ENCODE measurements at regions not wholly inside any gene's neighbourhood (a gene's known extent, or its start where the extent isn't known, plus 50 kb on each side); places are given as distances from the start of the nearest gene placed in this dataset.
"Not testable (repeated sequence)": the region's sequence is repeated elsewhere in the genome, so short reads cannot be mapped to it uniquely, and the experiment has no call there.

DNA sequence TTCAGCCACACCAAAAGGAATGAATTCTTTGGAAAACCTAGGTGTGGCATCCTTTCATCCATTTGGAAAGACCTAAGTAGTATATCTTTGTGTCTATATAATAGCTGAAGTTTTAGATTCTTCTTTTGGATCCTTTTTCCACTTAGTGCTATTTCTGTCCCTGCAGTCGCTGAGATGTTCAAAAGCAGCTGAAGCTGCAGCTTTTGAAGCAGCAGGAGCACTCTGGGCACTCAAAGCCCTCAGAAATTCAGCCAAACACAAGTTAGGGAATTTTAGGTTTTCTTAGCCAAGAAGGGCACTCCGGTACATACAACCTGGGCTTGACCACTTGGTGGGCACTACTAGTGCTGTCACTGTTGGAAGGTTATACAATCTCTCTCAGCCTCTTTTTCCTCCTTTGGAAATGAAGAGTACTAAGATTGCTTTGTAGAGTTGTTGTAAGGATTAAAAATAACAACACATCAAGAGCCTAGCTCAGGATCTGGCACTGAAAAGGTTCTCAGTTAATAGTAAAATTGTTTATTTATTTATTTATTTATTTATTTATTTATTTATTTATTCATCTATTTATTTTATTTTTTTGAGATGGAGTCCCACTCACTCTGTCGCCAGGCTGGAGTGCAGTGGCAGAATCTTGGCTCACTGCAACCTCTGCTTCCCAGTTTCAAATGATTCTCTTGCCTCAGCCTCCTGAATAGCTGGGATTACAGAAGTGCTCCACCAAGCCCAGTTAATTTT, 71.9 kb upstream of the SLC22A16 start:
- Histone ChIP-seq H3K9me3 (ENCODE audit: control insufficient read depth, low read length) (no peaks in the 10 kb centered on the region), H3K36me3 (ENCODE audit: control insufficient read depth, insufficient read depth, low read length) (no peaks in the 10 kb centered on the region), H3K4me3 (ENCODE audit: insufficient read depth, low read depth, low read length, poor library complexity, severe bottlenecking) (no peak overlapping the region), H3K27me3 (replicated peaks; ENCODE audit: control insufficient read depth, insufficient read depth, low read length, poor library complexity, severe bottlenecking) (no peaks in the 10 kb centered on the region), H3K4me1 (ENCODE audit: control insufficient read depth, insufficient read depth, low read length, poor library complexity, severe bottlenecking) (peaks cover 4% of the 10 kb centered on the region), H3K27ac (ENCODE audit: insufficient read depth, low read length, poor library complexity, severe bottlenecking) (no peak overlapping the region)
- no peak for DNase-seq

DNA sequence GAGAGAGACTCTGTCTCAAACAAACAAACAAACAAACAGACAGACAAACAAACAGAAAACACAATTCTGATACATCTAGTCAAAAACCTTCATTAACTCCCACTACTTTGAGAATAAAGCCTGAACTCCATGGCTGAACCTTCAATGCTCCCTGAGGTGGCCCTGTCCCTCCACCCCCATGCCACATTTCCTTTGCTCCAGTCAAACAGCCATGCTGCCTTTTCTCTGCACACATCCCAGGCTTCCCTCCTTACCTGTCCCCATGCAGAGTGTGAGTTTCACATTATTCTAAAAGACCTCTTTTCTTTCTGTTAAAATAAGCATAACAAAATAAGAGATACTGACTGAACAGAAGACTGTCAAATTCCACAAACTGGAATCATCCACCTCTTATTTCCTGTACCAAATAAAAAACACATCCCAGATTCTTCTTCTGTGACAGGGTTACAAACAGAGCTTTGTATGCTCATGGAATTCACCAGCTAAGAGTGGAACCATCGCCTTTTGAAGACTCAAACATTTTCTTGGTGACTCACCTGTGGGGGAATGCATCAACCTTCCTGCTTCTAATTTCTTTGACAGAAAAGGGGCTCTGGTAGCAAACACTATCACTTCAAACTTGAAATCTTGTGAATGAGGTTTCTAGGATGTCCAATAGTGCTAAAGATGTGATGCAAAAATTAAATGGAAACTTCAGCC, 71.0 kb upstream of the SLC22A16 start:
- Histone ChIP-seq H3K9me3 (ENCODE audit: control insufficient read depth, low read length) (no peaks in the 10 kb centered on the region), H3K27ac (ENCODE audit: insufficient read depth, low read length, poor library complexity, severe bottlenecking) (no peak overlapping the region), H3K27me3 (replicated peaks; ENCODE audit: control insufficient read depth, insufficient read depth, low read length, poor library complexity, severe bottlenecking) (no peaks in the 10 kb centered on the region), H3K4me1 (ENCODE audit: control insufficient read depth, insufficient read depth, low read length, poor library complexity, severe bottlenecking) (peaks cover 4% of the 10 kb centered on the region), H3K4me3 (ENCODE audit: insufficient read depth, low read depth, low read length, poor library complexity, severe bottlenecking) (no peak overlapping the region), H3K36me3 (ENCODE audit: control insufficient read depth, insufficient read depth, low read length) (no peaks in the 10 kb centered on the region)
- DNase-seq, result no peak

DNA sequence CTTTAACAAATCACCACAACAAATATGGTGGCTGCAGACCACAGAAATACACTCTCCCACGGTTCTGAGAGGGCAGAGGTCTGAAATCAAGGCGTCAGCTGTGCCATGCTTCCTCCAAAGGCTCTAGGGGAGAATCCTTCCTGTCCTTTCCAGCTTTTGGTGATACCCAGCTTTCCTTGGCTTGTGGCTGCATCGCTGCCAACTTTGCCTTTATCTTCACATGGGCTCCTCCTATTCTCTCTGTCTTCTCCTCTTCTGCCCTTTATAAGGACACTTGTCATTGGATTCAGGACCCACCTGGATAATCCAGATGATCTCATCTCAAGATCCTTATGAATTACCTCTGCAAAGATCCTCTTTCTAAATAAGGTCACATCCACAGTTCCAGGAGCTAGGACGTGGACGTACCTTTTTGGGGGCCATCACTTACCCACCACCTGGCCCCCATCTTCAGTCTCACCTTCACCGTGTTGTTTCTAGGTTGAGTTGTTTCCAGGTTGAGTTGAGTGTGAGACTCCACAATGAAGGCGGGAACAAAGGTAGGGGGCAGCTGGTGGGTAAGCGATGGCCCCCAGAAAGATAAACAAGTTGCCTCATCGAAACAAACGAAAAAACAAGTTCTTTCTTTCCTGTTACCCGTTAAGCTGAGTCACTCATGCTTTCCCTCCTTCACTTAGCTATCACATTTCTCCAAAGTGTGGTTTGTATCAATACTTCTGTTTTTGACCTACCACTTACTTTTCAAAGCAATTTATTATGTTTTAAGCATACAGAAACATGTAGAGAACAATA, 68.9 kb upstream of the SLC22A16 start:
- DNase-seq, result no peak
- no peaks in the 10 kb centered on the region for H3K9me3 ChIP-seq (ENCODE audit: control insufficient read depth, low read length)
- H3K27ac ChIP-seq (ENCODE audit: insufficient read depth, low read length, poor library complexity, severe bottlenecking), result no peak overlapping the region
- H3K36me3 ChIP-seq (ENCODE audit: control insufficient read depth, insufficient read depth, low read length), result no peaks in the 10 kb centered on the region
- H3K27me3 ChIP-seq (replicated peaks; ENCODE audit: control insufficient read depth, insufficient read depth, low read length, poor library complexity, severe bottlenecking), result no peaks in the 10 kb centered on the region
- no peak overlapping the region for H3K4me3 ChIP-seq (ENCODE audit: insufficient read depth, low read depth, low read length, poor library complexity, severe bottlenecking)
- peaks cover 4% of the 10 kb centered on the region for H3K4me1 ChIP-seq (ENCODE audit: control insufficient read depth, insufficient read depth, low read length, poor library complexity, severe bottlenecking)

DNA sequence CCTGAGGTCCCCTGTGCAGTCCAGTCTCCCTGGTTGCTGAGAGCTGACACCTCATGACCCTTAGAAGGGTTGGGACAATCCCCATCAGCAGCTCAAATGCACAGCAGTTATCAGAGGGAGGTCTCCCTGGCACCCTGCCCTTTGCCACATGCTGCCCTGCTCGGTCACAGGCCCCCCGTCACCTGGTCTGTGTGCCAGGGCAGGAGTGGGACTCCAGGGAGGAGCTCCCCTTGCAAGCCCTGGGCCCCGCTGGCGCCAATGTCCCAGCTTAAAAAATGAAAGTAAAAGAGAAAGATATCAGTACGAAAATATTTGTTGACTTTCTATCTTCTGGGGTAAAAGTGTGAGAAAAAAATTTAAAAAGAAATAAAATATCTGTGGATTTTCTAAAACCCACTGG, 68.1 kb upstream of the SLC22A16 start:
- no peaks in the 10 kb centered on the region for H3K27me3 ChIP-seq (replicated peaks; ENCODE audit: control insufficient read depth, insufficient read depth, low read length, poor library complexity, severe bottlenecking)
- H3K4me1 ChIP-seq (ENCODE audit: control insufficient read depth, insufficient read depth, low read length, poor library complexity, severe bottlenecking), result peaks cover 4% of the 10 kb centered on the region
- no peaks in the 10 kb centered on the region for H3K36me3 ChIP-seq (ENCODE audit: control insufficient read depth, insufficient read depth, low read length)
- no peak overlapping the region for H3K27ac ChIP-seq (ENCODE audit: insufficient read depth, low read length, poor library complexity, severe bottlenecking)
- no peak for DNase-seq
- H3K9me3 ChIP-seq (ENCODE audit: control insufficient read depth, low read length), result no peaks in the 10 kb centered on the region
- peak overlapping the region; percentile 22 for H3K4me3 ChIP-seq (ENCODE audit: insufficient read depth, low read depth, low read length, poor library complexity, severe bottlenecking)

DNA sequence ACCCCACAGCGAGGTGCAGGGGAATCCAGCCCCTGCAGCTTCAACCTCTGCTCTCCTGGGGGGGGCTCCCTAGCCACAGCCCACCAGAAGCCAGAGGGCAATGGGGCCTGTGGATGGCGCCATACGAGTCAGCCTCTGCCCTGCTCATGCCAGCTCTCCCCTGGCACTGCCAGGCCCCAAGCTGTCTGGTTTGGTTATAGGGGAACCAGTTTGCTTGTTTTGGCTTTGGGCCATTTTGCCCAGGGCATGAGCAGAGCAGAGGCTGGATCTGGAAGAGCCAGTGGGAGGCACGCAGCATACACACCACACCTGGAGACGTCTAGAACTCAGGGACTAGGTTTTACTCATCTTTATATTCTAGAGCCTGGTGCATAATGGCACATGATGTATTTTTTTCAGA, 66.7 kb upstream of the SLC22A16 start:
- DNase-seq, result no peak
- no peak overlapping the region for H3K27ac ChIP-seq (ENCODE audit: insufficient read depth, low read length, poor library complexity, severe bottlenecking)
- H3K9me3 ChIP-seq (ENCODE audit: control insufficient read depth, low read length), result no peaks in the 10 kb centered on the region
- no peak overlapping the region for H3K4me3 ChIP-seq (ENCODE audit: insufficient read depth, low read depth, low read length, poor library complexity, severe bottlenecking)
- no peaks in the 10 kb centered on the region for H3K27me3 ChIP-seq (replicated peaks; ENCODE audit: control insufficient read depth, insufficient read depth, low read length, poor library complexity, severe bottlenecking)
- H3K4me1 ChIP-seq (ENCODE audit: control insufficient read depth, insufficient read depth, low read length, poor library complexity, severe bottlenecking), result peaks cover 4% of the 10 kb centered on the region
- no peaks in the 10 kb centered on the region for H3K36me3 ChIP-seq (ENCODE audit: control insufficient read depth, insufficient read depth, low read length)

DNA sequence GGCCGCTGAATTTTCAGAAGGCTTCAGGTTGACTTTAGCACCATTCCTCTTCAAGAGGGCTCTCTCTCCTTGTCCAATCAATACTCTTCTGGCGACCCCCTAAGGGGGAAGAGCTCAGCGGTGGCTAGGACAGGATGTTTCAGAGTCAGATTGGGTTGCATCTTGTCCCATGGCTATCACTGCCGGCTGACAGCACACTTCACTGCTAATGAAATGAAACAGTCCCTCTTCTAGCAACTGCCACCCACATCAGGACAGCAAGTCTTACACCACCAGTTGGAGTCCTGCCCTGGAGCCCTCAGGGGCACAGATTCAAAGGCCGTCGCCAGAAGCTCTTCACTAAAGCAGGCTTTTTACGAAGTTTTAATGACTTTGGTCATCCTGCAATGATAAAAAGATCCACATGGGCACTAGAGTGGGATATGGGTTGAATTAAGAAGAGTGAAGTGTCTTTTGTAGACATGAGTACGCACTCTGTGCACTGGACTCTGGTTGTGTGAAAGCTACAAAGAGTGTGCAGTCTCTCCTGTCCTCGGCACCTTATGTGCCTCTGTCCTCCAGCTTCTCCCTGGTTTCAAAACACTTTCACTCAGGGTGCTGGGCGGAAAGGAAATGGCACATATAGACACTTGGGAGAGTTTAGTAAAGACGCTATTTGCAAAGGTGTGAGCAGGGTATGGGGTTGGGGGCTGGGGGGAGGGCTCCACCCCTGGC, 66.1 kb upstream of the SLC22A16 start:
- Histone ChIP-seq H3K4me1 (ENCODE audit: control insufficient read depth, insufficient read depth, low read length, poor library complexity, severe bottlenecking) (peaks cover 4% of the 10 kb centered on the region), H3K36me3 (ENCODE audit: control insufficient read depth, insufficient read depth, low read length) (no peaks in the 10 kb centered on the region), H3K27me3 (replicated peaks; ENCODE audit: control insufficient read depth, insufficient read depth, low read length, poor library complexity, severe bottlenecking) (no peaks in the 10 kb centered on the region), H3K4me3 (ENCODE audit: insufficient read depth, low read depth, low read length, poor library complexity, severe bottlenecking) (no peak overlapping the region), H3K9me3 (ENCODE audit: control insufficient read depth, low read length) (no peaks in the 10 kb centered on the region), H3K27ac (ENCODE audit: insufficient read depth, low read length, poor library complexity, severe bottlenecking) (no peak overlapping the region)
- no peak for DNase-seq

DNA sequence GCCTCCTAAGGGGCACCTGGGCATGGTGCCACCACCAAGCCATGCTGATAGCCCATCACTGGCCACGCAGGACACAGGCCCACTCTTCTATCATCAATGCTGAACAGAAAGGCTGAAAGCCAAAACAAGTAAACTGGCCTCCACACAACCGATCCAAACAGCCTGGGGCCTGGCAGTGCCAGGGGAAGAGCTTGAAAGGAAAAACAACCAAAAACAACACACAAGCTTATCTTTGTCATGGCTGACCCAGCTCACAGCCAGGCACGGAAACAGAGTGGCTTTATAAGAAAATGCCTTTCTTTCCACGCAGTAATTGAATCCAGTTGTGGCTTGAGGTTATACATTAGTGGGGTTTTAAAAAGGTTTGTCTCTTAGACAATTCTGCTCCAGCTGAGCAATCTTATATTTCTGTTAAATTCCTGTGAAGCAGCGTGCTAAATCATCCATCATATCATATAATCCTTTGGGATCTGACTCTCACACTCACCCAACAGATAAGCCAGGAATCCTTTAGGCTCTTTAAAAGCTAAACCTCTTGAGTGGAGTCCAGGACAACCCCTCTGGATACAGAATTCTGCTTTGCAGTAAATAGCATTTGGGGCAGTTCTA, 65.4 kb upstream of the SLC22A16 start:
- DNase-seq, result no peak
- H3K27ac ChIP-seq (ENCODE audit: insufficient read depth, low read length, poor library complexity, severe bottlenecking), result no peak overlapping the region
- H3K4me3 ChIP-seq (ENCODE audit: insufficient read depth, low read depth, low read length, poor library complexity, severe bottlenecking), result no peak overlapping the region
- no peaks in the 10 kb centered on the region for H3K9me3 ChIP-seq (ENCODE audit: control insufficient read depth, low read length)
- H3K4me1 ChIP-seq (ENCODE audit: control insufficient read depth, insufficient read depth, low read length, poor library complexity, severe bottlenecking), result peaks cover 4% of the 10 kb centered on the region
- H3K27me3 ChIP-seq (replicated peaks; ENCODE audit: control insufficient read depth, insufficient read depth, low read length, poor library complexity, severe bottlenecking), result no peaks in the 10 kb centered on the region
- no peaks in the 10 kb centered on the region for H3K36me3 ChIP-seq (ENCODE audit: control insufficient read depth, insufficient read depth, low read length)

DNA sequence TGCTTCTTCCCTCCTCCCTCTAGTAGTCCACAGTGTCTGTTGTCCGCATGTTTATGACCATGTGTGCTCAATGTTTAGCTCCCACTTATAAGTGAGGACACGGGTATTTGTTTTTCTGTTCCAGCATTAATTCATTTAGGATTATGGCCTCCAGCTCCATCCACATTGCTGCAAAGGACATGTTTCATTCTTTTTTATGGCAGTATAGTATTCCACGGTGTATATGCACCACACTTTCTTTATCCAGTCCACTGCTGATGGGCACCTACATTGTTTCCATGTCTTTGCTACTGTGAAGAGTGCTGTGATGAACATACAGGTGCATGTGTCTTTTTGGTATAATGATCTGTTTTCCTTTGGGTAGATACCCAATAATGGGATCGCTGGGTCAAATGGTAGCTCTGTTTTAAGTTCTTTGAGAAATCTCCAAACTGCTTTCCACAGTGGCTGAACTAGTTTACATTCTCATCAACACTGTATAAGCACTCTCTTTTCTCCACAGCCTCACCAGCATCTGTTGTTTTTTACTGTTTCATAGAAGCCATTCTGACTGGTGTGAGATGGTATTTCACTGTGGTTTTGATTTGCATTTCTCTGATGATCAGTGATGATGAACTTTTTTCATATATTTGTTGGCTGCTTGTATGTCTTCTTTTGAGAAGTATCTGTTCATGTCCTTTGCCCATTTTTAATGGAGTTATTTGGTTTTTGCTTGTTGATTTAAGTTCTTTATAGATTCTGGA, 63.0 kb upstream of the SLC22A16 start:
- not testable (repeated sequence) for H3K4me3 ChIP-seq (ENCODE audit: insufficient read depth, low read depth, low read length, poor library complexity, severe bottlenecking); DNase-seq; H3K4me1 ChIP-seq (ENCODE audit: control insufficient read depth, insufficient read depth, low read length, poor library complexity, severe bottlenecking); H3K36me3 ChIP-seq (ENCODE audit: control insufficient read depth, insufficient read depth, low read length); H3K9me3 ChIP-seq (ENCODE audit: control insufficient read depth, low read length); H3K27me3 ChIP-seq (replicated peaks; ENCODE audit: control insufficient read depth, insufficient read depth, low read length, poor library complexity, severe bottlenecking); H3K27ac ChIP-seq (ENCODE audit: insufficient read depth, low read length, poor library complexity, severe bottlenecking)
